ENCODE measurements at regions not wholly inside any gene's neighbourhood (a gene's known extent, or its start where the extent isn't known, plus 50 kb on each side); places are given as distances from the start of the nearest gene placed in this dataset.

GRCh38 chr16:85445064-85445778 lies 167.9 kb upstream of the GSE1 start:
- no peak for DNase-seq
- Mint-ChIP-seq H3K4me1 (peaks cover 85% of the 10 kb centered on the region), H3K27me3 (ENCODE audit: low read depth, poor library complexity) (peaks cover 70% of the 10 kb centered on the region), H3K4me3 (peak overlapping the region; percentile 61), H3K9me3 (no peaks in the 10 kb centered on the region), H3K36me3 (ENCODE audit: low read depth) (no peaks in the 10 kb centered on the region), H3K27ac (no peak overlapping the region)
- TF ChIP-seq CTCF (IDR thresholded peaks at IDR 0.05), result no peak

- Mint-ChIP-seq H3K27me3 (ENCODE audit: low read depth, poor library complexity) (peaks cover 69% of the 10 kb centered on the region), H3K36me3 (ENCODE audit: low read depth) (no peaks in the 10 kb centered on the region), H3K9me3 (no peaks in the 10 kb centered on the region), H3K27ac (no peak overlapping the region), H3K4me3 (no peak overlapping the region), H3K4me1 (peaks cover 82% of the 10 kb centered on the region)
- no peak for TF ChIP-seq CTCF (IDR thresholded peaks at IDR 0.05)
- DNase-seq, result no peak
Measured at GRCh38 chr16:85445779-85446222, 167.3 kb upstream of the GSE1 start.

- Mint-ChIP-seq H3K4me1 (peaks cover 80% of the 10 kb centered on the region), H3K27me3 (ENCODE audit: low read depth, poor library complexity) (peaks cover 61% of the 10 kb centered on the region), H3K4me3 (no peak overlapping the region), H3K36me3 (ENCODE audit: low read depth) (no peaks in the 10 kb centered on the region), H3K27ac (no peak overlapping the region), H3K9me3 (no peaks in the 10 kb centered on the region)
- no peak for TF ChIP-seq CTCF (IDR thresholded peaks at IDR 0.05)
- DNase-seq, result no peak
Measured at GRCh38 chr16:85446951-85447692, 166.0 kb upstream of the GSE1 start.

- no peak for TF ChIP-seq CTCF (IDR thresholded peaks at IDR 0.05)
- no peak for DNase-seq
- Mint-ChIP-seq H3K36me3 (ENCODE audit: low read depth) (no peaks in the 10 kb centered on the region), H3K4me3 (no peak overlapping the region), H3K27me3 (ENCODE audit: low read depth, poor library complexity) (peaks cover 55% of the 10 kb centered on the region), H3K9me3 (no peaks in the 10 kb centered on the region), H3K4me1 (peaks cover 75% of the 10 kb centered on the region), H3K27ac (no peak overlapping the region)
Measured at GRCh38 chr16:85447693-85448313, 165.3 kb upstream of the GSE1 start.

- no peak overlapping the region for H3K27ac Mint-ChIP-seq
- DNase-seq, result no peak
- no peak overlapping the region for H3K4me3 Mint-ChIP-seq
Measured at GRCh38 chr16:85448557-85449190, 164.4 kb upstream of the GSE1 start.

More at GRCh38 chr16:85448557-85449190, 164.4 kb upstream of the GSE1 start:
- no peaks in the 10 kb centered on the region for H3K9me3 Mint-ChIP-seq
- peaks cover 66% of the 10 kb centered on the region for H3K4me1 Mint-ChIP-seq
- no peaks in the 10 kb centered on the region for H3K36me3 Mint-ChIP-seq (ENCODE audit: low read depth)
- no peak for TF ChIP-seq CTCF (IDR thresholded peaks at IDR 0.05)
- peaks cover 48% of the 10 kb centered on the region for H3K27me3 Mint-ChIP-seq (ENCODE audit: low read depth, poor library complexity)

All from nephron progenitor cell (in vitro differentiated cells).